Neural progenitor cell (in vitro differentiated cells): ENCODE measurements at regions not wholly inside any gene's neighbourhood (a gene's known extent, or its start where the extent isn't known, plus 50 kb on each side); places are given as distances from the start of the nearest gene placed in this dataset.

Source experiments
- DNase-seq: peaks from one replicate; pipeline ENCODE4 v3.0.0-alpha.2; 2016; ENCODE audit warnings: low spot score
- H2AFZ ChIP-seq: fragments of 200-600 bp; sonication (generic); replicated peaks from 2 replicates; pipeline ENCODE4 v1.6.1; 2016; ENCODE audit warnings: antibody characterized with exemption
- H3F3A ChIP-seq: fragments of 200-600 bp; sonication (generic); 2 replicates; pipeline ENCODE4 v1.6.1; 2016; ENCODE audit warnings: antibody characterized with exemption, low read depth
- H3K27ac ChIP-seq: fragments of 200-600 bp; sonication (generic); 2 replicates; pipeline ENCODE4 v1.5.1; 2016; ENCODE audit warnings: mild to moderate bottlenecking
- H3K27me3 ChIP-seq: fragments of 200-600 bp; sonication (generic); 2 replicates; pipeline ENCODE4 v1.6.1; 2016; ENCODE audit warnings: mild to moderate bottlenecking, moderate library complexity
- H3K36me3 ChIP-seq: fragments of 200-600 bp; sonication (generic); 2 replicates; pipeline ENCODE4 v1.5.1; 2016
- H3K4me1 ChIP-seq: fragments of 200-600 bp; sonication (generic); 2 replicates; pipeline ENCODE4 v1.6.1; 2016; ENCODE audit warnings: mixed run types
- H3K4me2 ChIP-seq: fragments of 200-600 bp; sonication (generic); 2 replicates; pipeline ENCODE4 v1.6.1; 2016
- H3K4me3 ChIP-seq: fragments of 200-600 bp; sonication (generic); 2 replicates; pipeline ENCODE4 v1.5.1; 2016
- H3K79me2 ChIP-seq: fragments of 200-600 bp; sonication (generic); 2 replicates; pipeline ENCODE4 v1.6.1; 2016; ENCODE audit warnings: low read depth
- H3K9ac ChIP-seq: fragments of 200-600 bp; sonication (generic); 2 replicates; pipeline ENCODE4 v1.6.1; 2016
- H3K9me3 ChIP-seq: fragments of 200-600 bp; sonication (generic); 2 replicates; pipeline ENCODE4 v1.5.1; 2016; ENCODE audit warnings: low read depth
- H4K20me1 ChIP-seq: fragments of 200-600 bp; sonication (generic); 2 replicates; pipeline ENCODE4 v1.6.1; 2016; ENCODE audit warnings: low read depth
- H3K27ac Mint-ChIP-seq: 3 replicates; pipeline ENCODE4 v1.8.0; 2021; ENCODE audit warnings: mixed read lengths
- H3K27me3 Mint-ChIP-seq: 2 replicates; pipeline ENCODE4 v1.8.0; 2022; ENCODE audit warnings: low read depth, mild to moderate bottlenecking, inconsistent platforms, moderate library complexity, mixed read lengths; ENCODE audit not compliant: insufficient read depth
- H3K36me3 Mint-ChIP-seq: 3 replicates; pipeline ENCODE4 v1.8.0; 2021; ENCODE audit warnings: mixed read lengths
- H3K4me1 Mint-ChIP-seq: 3 replicates; pipeline ENCODE4 v1.8.0; 2021; ENCODE audit warnings: mixed read lengths
- H3K4me3 Mint-ChIP-seq: 3 replicates; pipeline ENCODE4 v1.8.0; 2021; ENCODE audit warnings: mild to moderate bottlenecking, moderate library complexity, mixed read lengths
- H3K9me3 Mint-ChIP-seq: 3 replicates; pipeline ENCODE4 v1.8.0; 2020; ENCODE audit warnings: mixed read lengths
- CTCF ChIP-seq: fragments of 200-600 bp; sonication (generic); IDR thresholded peaks from 2 replicates; pipeline ENCODE4 v1.5.1; 2017; ENCODE audit warnings: antibody characterized with exemption, mild to moderate bottlenecking
- EZH2 ChIP-seq: fragments of 200-600 bp; sonication (generic); IDR thresholded peaks from 2 replicates; pipeline ENCODE4 v1.6.1; 2017; ENCODE audit warnings: antibody characterized with exemption, mild to moderate bottlenecking, moderate library complexity
- EZH2phosphoT487 ChIP-seq: fragments of 200-600 bp; sonication (generic); IDR thresholded peaks from 2 replicates; pipeline ENCODE4 v1.6.1; 2017; ENCODE audit warnings: antibody characterized with exemption

GRCh38 chr16:58828901-58829545, 94.9 kb upstream of the GOT2 start:
- H3K4me1 Mint-ChIP-seq: no peaks in the 10 kb centered on the region
- TF ChIP-seq CTCF: no peak
- no peak for TF ChIP-seq EZH2
- TF ChIP-seq EZH2phosphoT487: no peak
- no peaks in the 10 kb centered on the region for H3K4me1 ChIP-seq

GRCh38 chr16:58824201-58824600, 90.1 kb upstream of the GOT2 start:
- H3K9me3 ChIP-seq: peaks cover 8% of the 10 kb centered on the region
- no peak for DNase-seq
- no peak overlapping the region for H3K4me2 ChIP-seq
- no peak overlapping the region for H3K27ac ChIP-seq
- H4K20me1 ChIP-seq: no peaks in the 10 kb centered on the region
- no peaks in the 10 kb centered on the region for H3K27me3 Mint-ChIP-seq
- no peaks in the 10 kb centered on the region for H3F3A ChIP-seq
- no peaks in the 10 kb centered on the region for H3K4me1 Mint-ChIP-seq
- TF ChIP-seq EZH2: no peak
- no peak for TF ChIP-seq EZH2phosphoT487
- no peak for TF ChIP-seq CTCF
- no peaks in the 10 kb centered on the region for H3K79me2 ChIP-seq
- no peak overlapping the region for H3K4me3 Mint-ChIP-seq
- H3K4me1 ChIP-seq: no peaks in the 10 kb centered on the region
- no peak overlapping the region for H2AFZ ChIP-seq
- peaks cover 4% of the 10 kb centered on the region for H3K36me3 ChIP-seq
- H3K9ac ChIP-seq: no peak overlapping the region
- no peak overlapping the region for H3K4me3 ChIP-seq
- H3K9me3 Mint-ChIP-seq: peaks cover 19% of the 10 kb centered on the region
- no peaks in the 10 kb centered on the region for H3K27me3 ChIP-seq
- H3K27ac Mint-ChIP-seq: no peak overlapping the region
- H3K36me3 Mint-ChIP-seq: no peaks in the 10 kb centered on the region

More at GRCh38 chr16:58828901-58829545, 94.9 kb upstream of the GOT2 start:
- Mint-ChIP-seq H3K9me3 (peaks cover 2% of the 10 kb centered on the region), H3K4me3 (no peak overlapping the region), H3K36me3 (no peaks in the 10 kb centered on the region), H3K27me3 (no peaks in the 10 kb centered on the region), H3K27ac (no peak overlapping the region)
- no peaks in the 10 kb centered on the region for H3K79me2 ChIP-seq
- H3K4me2 ChIP-seq: no peak overlapping the region
- no peak overlapping the region for H3K9ac ChIP-seq
- no peaks in the 10 kb centered on the region for H3K36me3 ChIP-seq
- H3F3A ChIP-seq: no peaks in the 10 kb centered on the region
- no peak overlapping the region for H3K4me3 ChIP-seq
- no peak overlapping the region for H3K27ac ChIP-seq
- no peaks in the 10 kb centered on the region for H3K9me3 ChIP-seq
- no peaks in the 10 kb centered on the region for H3K27me3 ChIP-seq
- no peak overlapping the region for H2AFZ ChIP-seq
- no peak for DNase-seq
- no peaks in the 10 kb centered on the region for H4K20me1 ChIP-seq

GRCh38 chr16:58821886-58822285, 87.8 kb upstream of the GOT2 start:
- Histone ChIP-seq H3K36me3 (peaks cover 4% of the 10 kb centered on the region), H3K4me1 (no peaks in the 10 kb centered on the region), H2AFZ (no peak overlapping the region), H3K4me2 (no peak overlapping the region), H3K27me3 (no peaks in the 10 kb centered on the region), H3K9ac (no peak overlapping the region), H4K20me1 (no peaks in the 10 kb centered on the region), H3F3A (no peaks in the 10 kb centered on the region), H3K27ac (no peak overlapping the region), H3K9me3 (peaks cover 8% of the 10 kb centered on the region), H3K79me2 (no peaks in the 10 kb centered on the region), H3K4me3 (no peak overlapping the region)
- Mint-ChIP-seq H3K27ac (no peak overlapping the region), H3K9me3 (peaks cover 19% of the 10 kb centered on the region), H3K27me3 (no peaks in the 10 kb centered on the region), H3K4me3 (no peak overlapping the region), H3K4me1 (peaks cover 4% of the 10 kb centered on the region), H3K36me3 (no peaks in the 10 kb centered on the region)
- DNase-seq: no peak
- TF ChIP-seq EZH2phosphoT487 (no peak), EZH2 (no peak), CTCF (no peak)
